Limb (tissue), 2 donors: ENCODE measurements at regions not wholly inside any gene's neighbourhood (a gene's known extent, or its start where the extent isn't known, plus 50 kb on each side); places are given as distances from the start of the nearest gene placed in this dataset.
"Not testable (repeated sequence)": the region's sequence is repeated elsewhere in the genome, so short reads cannot be mapped to it uniquely, and the experiment has no call there.

ENCODE experiments used
- DNase-seq, 2 donors: peaks; one replicate each; pipeline ENCODE4 v3.0.0-alpha.2; 2016; ENCODE audit errors: extremely low spot score in 2 of 2

DNA sequence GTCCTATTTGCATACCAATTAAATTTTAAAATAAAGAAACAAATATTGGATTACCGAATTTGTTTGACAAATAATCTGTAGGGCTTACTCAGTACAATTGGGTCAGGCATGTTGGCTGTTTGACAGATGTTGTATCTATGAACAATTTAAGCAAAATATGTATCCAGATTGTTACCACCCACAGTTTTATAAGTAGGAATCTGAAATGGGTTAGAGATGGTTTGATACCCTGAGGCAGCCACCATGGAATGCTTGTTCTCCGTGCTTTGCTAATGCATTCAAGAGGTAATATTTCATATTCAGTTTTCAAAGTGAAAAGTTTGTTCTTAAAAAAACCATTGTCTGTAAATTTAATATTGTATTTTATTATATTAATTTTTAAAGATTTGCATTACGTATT, 285.1 kb upstream of the ARRDC3 start:
- no peak for DNase-seq

GRCh38 chr5:91652678-91653077, 269.6 kb upstream of the ARRDC3 start:
- DNase-seq = no peak

GRCh38 chr5:91651704-91652103, 268.6 kb upstream of the ARRDC3 start:
- no peak for DNase-seq

DNA sequence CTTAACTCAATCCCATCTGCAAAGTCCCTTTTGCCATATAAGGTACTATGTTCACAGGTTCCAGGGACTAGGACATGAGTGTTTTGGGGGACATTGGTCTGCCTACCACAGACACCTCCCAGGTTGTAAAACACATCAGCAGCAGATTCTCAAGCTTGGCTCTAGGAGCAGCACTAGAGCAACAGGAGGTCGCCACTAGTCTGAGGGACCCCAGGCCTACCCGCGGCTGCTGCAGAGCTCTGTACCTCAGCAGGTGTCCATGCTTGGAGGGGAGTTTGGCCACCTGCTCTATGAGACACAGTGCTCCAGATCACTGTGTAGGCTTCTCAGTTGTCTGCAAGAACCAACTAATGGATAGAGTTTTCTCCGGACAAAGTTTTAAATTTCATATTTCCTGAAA, 262.2 kb upstream of the ARRDC3 start:
- no peak for DNase-seq

DNA sequence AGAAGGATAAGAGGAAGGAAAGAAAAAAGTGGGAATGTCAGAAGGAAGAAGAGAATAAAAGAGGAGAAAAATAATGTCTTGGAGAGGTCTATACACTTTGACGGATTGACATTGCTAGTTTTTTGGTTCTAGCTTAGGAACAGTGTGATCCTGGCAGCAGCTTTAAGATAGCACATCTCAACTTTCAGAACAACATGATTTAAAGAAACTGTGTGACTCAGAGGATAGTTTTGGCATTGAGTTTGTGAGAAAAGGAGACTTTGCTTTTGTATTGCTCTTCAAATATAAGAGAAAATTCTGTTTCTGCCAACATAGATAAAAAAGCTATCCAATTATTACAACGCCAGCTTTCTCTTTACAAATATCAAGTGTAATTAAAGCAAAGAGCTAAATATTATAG, 260.7 kb upstream of the ARRDC3 start:
- DNase-seq = no peak

GRCh38 chr5:91642581-91642980, 259.5 kb upstream of the ARRDC3 start:
- no peak for DNase-seq

- DNase-seq = peak in 1 of 2 donors; percentile 75
These were observed 258.7 kb upstream of the ARRDC3 start for GRCh38 chr5:91641730-91642350.

- no peak for DNase-seq
These were observed 256.6 kb upstream of the ARRDC3 start for GRCh38 chr5:91639744-91640143.

DNA sequence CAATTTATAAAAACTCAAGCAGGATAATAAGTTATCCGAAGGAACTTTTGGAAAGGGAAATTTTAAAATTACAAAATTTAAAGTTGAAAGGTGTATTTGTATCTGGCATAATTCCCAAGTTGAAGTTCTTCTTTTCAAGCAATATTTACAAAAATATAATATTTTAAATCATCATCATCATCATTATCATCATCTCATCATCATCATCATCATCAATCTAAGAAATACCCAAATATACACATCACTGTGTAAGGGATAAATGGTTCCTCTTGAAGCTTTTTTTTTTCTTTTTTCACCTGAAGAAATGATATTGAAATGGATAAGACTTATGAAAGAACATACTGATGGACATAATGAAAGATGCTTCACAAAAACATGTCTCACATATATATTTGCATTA, 254.9 kb upstream of the ARRDC3 start:
- DNase-seq = no peak

GRCh38 chr5:91635950-91636734, 253.0 kb upstream of the ARRDC3 start:
- DNase-seq = no peak

DNA sequence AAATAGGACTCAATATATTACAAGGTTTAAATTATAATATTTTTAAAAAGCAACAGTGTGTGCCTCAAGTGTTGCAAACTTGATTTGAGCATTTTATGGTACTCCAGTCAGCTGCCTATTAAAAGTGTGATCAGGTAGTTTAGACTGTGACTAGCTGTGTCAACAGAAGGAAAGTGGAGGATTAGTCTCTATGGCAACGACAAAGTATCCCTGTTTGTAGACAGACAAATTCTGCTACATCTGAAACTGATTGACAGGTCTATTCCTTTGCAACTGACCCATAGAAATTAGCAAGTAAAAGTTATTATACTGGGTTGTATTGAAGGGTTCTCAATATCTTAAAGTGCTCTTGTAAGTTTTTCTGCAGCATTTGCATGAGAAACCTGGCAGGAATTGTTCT, 249.8 kb upstream of the ARRDC3 start:
- no peak for DNase-seq

DNA sequence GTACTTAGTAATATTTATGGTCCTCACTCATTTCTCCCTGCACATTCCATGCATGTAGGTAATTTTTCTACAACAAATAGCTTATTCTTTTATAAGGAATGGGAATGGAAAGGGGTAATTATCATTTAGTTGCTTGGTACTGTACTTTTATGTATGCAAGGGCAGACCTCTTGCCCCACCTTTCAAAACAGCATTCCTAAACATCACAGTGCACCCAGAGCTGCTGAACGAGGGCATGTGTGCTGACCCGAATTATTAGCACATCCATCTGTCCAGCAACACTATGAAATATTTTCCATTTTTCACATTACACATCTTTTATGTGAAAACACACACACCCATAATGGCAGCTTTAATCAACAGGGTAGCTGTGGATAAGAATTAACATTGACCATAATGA, 228.6 kb upstream of the ARRDC3 start:
- DNase-seq = no peak

DNA sequence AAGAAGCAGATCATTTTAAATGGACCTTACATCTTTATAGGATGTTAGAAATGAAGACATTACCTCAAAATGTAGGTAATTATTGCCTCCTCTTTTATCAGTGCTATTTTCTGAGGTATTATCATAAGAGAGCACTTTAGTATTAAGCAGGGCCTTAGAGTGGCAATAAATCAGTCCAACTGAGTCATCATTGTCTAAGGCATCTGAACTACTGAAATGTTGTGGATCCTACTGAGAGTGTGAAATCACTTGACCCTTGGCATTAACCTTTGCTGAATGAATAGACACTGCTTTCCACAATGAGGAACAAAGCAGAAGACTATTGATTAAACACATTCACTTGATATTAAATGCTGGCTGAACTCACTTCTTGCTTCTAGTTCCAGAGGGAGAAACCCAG, 224.6 kb upstream of the ARRDC3 start:
- no peak for DNase-seq

GRCh38 chr5:91599863-91600262, 216.7 kb upstream of the ARRDC3 start:
- no peak for DNase-seq

DNA sequence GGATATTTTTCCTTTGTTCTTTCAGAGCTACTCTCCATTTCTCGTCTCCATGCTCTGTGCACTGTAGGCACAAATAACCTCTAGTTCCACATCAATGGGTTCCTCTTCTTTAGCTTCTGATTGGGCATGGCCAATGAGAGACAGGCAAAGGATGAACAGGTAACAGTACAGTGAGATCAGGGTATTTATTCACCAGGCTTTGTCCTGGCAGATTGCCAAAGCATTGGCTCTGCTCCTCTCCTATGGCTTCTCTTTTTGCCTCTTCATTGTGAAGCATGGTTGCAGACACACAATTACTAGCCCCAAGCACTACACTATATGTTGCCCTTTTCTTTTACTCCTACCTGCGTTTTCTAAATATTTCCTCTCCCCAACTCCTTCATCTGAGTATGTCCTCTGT, 215.1 kb upstream of the ARRDC3 start:
- no peak for DNase-seq

GRCh38 chr5:91595424-91595823, 212.3 kb upstream of the ARRDC3 start:
- DNase-seq = no peak

- no peak for DNase-seq
These were observed 208.0 kb upstream of the ARRDC3 start for GRCh38 chr5:91591076-91591475.

DNA sequence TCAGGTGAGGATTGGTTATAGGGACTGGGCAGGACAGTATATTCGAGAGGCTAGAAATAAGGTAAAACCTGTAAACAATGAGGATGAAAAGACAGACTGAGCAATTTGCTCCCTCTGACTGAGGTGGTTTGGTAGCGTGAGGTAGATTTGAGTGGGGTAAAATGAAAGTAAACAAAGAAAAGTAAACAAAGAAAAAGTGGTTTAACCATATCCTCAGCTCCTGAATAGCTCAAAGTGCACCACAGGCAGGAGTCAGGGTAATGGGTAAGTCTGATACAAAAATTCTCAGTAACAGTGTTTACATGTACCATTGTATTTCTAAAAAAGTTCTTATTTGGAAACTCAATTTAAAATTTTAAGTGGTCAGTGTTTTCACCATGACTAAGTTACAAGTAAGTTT, 203.1 kb upstream of the ARRDC3 start:
- DNase-seq = no peak

GRCh38 chr5:91584352-91584751, 201.2 kb upstream of the ARRDC3 start:
- DNase-seq = no peak

GRCh38 chr5:91566012-91566411, 182.9 kb upstream of the ARRDC3 start:
- DNase-seq = not testable (repeated sequence)

- no peak for DNase-seq
These were observed 179.8 kb upstream of the ARRDC3 start for GRCh38 chr5:91562922-91563321.

DNA sequence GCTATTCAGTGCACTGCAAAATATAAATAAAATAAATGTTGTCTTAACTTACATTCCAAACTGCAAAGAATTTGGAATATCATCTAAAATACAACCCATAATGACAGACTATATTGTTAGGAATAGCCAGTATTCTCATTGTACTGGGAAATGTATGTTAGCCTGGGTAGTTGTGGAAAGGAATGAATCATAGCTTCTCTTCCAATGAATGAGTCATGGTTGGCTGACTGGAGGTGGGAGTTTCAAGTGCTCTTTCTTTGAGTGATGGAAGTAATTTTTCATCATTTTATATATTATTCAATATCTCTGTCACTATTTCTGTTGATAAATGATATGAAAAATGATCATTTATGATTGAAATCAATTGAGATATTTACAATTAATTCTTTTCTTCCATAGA, 158.6 kb upstream of the ARRDC3 start:
- DNase-seq = no peak

DNA sequence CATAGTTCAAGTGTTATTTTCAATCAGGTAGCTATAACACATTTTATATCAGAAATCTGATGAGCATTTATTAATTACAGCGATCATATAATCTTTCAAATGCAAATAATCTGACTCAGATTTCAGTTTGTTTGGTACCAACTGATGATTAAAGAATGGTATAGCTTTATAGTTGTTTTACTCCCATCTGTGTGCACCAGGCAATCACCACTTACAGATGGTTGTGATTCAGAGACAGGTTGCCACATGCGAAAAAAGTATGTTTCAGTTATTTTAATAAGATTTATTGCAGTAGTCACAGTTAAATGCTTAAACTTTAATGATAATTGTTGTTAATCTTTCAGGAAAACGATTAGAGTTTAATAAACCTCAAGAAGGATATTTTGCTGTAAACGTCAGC, 155.1 kb upstream of the ARRDC3 start:
- DNase-seq = no peak
